Right hindlimb (tissue), 1 donor: ENCODE measurements at regions not wholly inside any gene's neighbourhood (a gene's known extent, or its start where the extent isn't known, plus 50 kb on each side); places are given as distances from the start of the nearest gene placed in this dataset.
A peak's percentile ranks its signal among the peaks of the same experiment; 100 is the strongest.
"Not testable (repeated sequence)": the region's sequence is repeated elsewhere in the genome, so short reads cannot be mapped to it uniquely, and the experiment has no call there.

Experiments
- DNase-seq: peaks from one replicate; pipeline ENCODE4 v3.0.0-alpha.2; 2018

DNA sequence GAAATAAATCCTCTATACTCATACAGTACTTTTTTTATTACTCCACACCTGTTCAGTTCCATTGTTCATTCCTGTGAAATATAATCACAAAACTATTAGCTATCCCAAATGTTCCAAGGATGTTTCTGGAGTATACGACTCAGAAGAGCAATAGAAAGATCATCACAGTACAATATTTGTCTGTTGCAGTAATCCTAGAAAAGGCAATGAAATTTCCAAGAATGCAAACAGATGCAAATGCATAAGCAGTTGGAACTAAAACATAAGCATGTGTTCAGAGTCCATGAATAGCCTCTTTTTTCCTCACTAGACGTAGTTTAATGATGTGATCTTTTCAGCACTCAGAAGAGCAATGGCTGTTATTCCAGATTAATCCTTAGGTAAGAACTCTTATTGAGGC, 55.2 kb downstream of the RTL3 start:
- DNase-seq = no peak

DNA sequence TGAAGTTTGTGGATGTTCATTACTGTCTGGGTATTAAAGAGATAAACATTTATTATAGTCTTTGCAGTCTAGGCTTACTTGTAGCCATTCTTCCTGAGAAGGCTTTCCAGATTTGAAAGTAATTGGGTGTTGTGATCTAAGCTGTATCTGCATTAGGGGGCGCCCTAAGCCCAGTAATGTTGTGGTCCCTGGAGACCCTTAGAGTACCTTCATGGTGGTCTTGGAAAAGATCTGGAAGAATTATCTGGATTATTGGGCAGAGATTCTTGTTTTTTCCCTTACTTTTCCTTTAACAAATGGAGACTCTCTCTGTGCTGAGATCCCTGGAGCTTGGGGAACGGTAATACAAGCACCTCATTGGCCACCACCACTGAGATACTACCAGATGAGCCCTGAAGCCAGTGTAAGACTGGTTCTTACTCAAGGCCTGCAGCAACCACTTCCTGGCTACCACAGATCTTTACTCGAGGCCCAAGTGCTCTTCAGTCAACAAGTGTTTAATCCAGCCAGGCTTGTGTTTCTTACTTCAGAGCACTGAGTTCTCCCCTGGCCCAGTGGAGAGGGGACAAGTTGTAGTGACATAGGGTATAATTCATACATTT, 63.1 kb downstream of the RTL3 start:
- DNase-seq = peak; percentile 19

DNA sequence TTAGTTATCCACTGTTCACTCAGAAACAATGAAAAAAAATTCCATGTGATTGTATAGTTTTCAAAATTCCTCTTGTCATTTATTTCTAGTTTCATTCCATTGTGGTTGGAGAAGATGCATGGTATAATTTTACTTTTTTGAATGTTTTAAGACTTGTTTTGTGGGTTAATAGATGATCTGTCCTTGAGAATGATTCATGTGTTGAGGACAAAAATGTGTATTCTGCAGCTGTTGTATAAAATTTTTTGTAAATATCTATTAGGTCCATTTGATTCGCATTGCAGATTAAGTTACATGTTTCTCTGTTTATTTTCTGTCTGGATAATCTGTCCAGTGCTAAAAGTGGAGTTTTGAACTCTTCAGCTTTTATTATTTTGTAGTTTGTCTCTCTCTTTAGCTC, 65.4 kb downstream of the RTL3 start:
- no peak for DNase-seq

- no peak for DNase-seq
Observed at GRCh38 chrX:78592030-78592429, 67.1 kb downstream of the RTL3 start.

DNA sequence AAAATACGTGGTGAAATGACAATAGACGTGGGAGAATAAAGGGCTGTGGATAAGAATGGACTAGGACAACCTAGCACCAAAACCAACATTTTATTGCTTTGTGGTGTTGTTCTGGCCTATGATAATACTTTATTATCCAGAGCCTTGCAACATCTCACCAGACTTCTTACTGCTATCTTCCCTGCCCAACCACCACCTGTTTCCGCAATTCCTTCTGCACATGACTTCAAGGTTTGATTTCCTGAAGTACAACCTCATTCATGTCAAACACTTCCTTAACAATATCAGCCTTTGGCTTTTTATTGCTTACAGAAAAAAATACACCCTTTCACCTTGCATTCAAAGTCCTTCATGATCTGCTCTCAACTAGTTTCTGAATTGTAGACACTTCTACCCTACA, 84.8 kb downstream of the RTL3 start:
- no peak for DNase-seq

DNA sequence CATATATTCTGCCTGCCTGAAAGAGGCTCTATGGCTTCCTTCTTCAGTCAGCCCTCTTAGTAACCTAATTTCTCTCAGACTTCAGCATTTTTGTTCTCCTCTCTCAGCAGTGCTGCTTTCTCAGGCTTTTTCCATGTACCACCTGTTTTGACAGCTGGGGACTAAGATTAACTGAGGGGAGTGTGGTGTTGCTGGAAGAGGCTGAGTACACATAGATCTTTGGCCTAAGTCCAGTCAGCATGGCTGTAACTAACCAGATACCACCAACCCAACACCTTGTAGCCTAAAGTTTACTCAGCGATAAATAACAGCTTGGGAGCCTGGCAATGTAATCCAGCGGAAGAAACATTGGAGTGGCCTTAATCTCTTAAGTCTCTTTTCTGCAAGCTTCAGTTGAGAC, 85.5 kb downstream of the RTL3 start:
- DNase-seq = peak; percentile 23

DNA sequence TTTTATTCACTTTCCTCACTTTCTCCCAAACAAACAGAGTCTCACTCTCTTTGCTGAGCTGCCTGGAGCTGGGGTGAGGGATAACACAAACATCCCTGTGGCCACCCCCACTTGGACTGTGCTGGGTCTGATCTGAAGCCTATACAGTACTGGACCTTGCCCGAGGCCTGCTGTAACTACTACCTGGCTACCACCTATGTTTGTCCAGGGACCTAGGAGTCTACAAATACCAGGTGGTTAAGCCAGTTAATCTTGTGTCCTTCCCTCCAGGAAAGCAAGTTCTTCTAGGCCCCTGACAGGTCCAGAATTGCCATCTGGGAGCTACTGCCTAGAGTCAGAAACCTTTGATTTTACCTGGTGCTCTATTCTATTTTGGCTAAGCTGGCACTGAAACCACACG, 87.3 kb downstream of the RTL3 start:
- DNase-seq = no peak

GRCh38 chrX:78555401-78555980, 103.6 kb downstream of the RTL3 start:
- DNase-seq = no peak

DNA sequence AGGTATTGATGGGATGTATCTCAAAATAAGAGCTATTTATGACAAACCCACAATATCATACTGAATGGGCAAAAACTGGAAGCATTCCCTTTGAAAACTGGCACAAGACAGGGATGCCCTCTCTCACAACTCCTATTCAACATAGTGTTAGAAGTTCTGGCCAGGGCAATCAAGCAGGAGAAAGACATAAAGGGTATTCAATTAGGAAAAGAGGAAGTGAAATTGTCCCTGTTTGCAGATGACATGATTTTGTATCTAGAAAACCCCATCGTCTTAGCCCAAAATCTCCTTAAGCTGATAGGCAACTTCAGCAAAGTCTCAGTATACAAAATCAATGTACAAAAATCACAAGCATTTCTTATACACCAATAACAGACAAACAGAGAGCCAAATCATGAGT, 106.5 kb downstream of the RTL3 start:
- not testable (repeated sequence) for DNase-seq

DNA sequence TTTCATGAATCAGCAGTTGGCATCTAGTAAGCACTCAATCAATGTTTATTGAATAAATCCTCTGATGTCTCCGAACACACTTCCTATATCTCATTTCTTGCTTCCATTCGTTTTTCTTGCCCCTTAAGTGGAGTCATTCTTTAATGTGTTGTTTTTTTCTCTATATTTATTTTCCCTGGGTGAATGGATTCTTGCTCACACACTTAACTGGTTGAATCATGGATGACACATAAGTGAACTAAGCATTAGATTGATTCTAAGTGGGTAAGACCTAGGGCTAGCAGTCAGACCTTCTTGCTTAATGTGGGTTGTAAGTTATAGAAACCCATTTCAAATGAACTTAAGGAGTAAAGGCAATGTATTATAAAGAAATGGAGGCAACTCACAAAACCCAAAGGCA, 111.1 kb downstream of the RTL3 start:
- DNase-seq = no peak

DNA sequence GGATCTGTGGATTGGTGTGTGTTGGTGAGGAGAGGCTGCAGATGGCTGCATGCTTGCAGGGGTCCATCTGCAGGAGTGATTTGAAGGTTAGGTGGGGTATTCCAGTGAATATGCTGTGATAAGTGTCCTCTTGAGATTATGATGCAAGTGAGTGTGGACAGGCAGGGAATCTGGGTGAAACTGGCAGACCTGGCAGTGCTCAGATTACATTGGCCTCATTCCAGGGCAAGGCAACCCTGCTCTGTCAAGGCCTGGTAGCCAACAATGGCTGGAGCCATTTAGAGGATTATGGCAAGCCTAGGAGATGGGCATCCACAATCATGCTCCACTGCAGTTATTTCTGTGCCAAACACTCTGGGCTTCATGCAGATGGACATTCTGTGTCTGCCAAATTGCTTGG, 113.9 kb downstream of the RTL3 start:
- DNase-seq = no peak

- DNase-seq = no peak
Observed at GRCh38 chrX:78543281-78543680, 115.8 kb downstream of the RTL3 start.

GRCh38 chrX:78540171-78540570, 119.0 kb downstream of the RTL3 start:
- DNase-seq = no peak

- DNase-seq = no peak
Observed at GRCh38 chrX:78534221-78534620, 124.9 kb downstream of the RTL3 start.

GRCh38 chrX:78532363-78532762, 126.8 kb downstream of the RTL3 start:
- DNase-seq = no peak

- DNase-seq = no peak
Observed at GRCh38 chrX:78527818-78528217, 131.3 kb downstream of the RTL3 start.

GRCh38 chrX:78527263-78527662, 131.9 kb downstream of the RTL3 start:
- no peak for DNase-seq

- no peak for DNase-seq
Observed at GRCh38 chrX:78522601-78523000, 136.5 kb downstream of the RTL3 start.

DNA sequence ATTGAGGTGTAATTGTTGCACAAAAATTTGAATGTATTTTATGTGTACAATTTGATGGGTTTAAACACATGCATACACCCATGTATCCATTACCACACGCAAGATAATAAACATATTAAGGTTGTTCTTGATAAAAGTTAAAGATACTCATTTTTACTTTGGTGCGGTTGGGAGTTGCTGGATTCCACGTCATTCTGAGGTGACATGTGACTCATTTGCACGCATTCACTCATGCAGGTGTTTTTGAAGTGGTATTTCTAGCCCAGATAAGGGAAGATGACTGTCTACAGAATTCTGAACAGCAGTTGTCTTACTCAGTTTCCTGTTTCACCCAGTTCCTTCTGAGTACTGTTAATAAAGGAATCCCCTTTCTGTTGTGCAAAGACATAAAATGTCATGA, 142.0 kb downstream of the RTL3 start:
- no peak for DNase-seq

DNA sequence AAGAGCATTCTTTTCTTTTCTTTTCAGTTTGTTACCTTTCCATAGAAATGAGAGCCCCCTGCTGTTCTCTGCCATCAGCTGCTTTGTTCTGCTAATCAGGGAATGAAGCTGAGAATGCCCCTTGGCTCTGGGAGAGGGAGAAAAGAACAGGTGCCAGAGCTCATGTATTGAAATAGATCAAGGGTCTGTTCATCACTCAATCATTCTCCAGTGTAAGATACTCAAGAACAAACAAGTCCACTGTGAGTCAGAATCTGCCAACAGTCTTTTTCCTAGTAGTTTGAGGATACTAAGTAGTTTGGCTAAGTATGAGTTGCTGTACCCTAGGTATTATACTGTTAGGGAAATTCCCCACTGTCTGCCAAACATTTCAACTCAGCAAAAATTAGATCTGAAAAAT, 144.3 kb downstream of the RTL3 start:
- DNase-seq = no peak

DNA sequence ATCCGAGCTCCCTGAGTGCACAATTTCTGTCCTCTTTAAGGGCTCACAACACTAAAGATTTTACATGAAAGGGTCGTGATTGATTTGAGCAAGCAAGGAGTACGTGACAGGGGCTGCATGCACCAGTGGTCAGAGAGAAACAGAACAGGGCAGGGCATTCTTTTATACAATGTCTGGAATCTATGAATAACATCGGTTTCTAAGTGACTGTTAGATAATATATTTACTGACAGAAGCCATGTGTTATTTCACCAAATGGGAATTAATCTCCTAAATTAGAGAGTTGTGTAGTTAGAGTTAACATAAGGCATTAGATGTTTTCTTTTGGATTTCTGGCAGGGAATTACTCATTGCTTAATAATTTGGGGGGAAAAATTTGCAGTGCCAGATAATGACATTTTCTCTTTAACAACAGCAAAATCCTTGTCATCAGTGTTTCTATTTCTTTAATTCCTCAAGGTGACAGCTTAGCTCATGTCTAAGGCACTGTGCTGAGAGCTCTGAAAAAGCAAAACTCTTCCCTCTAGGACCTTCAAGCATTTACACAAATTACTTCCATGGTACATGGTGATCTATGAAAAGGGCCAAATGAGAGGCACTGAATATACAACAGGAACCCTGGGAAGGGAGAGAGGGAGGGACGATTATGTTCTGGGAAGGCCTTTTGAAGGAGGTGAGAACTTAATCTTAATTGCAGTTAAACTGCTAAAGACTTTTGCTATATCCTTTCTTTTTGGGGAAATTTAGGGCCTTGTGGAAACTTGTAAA, 145.0 kb downstream of the RTL3 start:
- no peak for DNase-seq

DNA sequence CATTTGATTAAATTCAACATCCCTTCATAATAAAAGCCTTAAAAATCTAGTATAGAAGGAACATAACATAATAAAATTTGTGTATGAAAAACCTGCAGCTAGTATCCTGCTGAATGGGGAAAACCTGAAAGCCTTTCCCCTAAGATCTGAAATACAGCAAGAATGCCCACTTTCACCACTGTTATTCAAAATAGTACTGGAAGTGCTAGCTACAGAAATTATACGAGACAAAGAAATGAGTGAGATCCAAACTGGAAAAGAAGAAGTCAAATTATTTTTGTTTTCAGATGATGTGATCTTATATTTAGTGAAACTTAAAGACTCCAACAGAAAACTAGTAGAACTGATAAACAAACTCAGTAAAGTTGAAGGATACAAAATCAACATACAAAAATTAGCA, 152.9 kb downstream of the RTL3 start:
- DNase-seq = no peak

DNA sequence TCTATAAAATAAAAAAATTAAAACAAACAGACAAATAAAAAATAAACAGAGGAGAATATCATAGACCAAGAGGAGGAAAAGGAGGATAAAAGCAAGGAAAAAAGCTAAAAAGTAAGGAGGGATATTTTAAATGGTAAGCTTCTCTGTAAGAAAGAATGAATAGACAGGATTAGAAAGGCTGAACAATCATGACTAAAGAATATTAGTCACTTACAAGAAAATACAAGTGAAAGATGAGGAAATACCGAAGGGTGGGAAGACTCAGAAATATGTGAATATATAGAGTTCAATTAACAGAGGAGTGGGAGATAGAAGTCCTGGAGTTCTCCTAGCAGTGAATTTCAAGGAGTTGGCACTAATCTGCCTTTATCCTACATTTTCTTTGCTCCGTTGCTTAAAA, 162.6 kb downstream of the RTL3 start:
- no peak for DNase-seq

GRCh38 chrX:78493180-78493579, 165.8 kb upstream of the CYSLTR1 start:
- no peak for DNase-seq

- DNase-seq = no peak
Observed at GRCh38 chrX:78476701-78477100, 149.3 kb upstream of the CYSLTR1 start.
